Thyroid gland (tissue), 4 donors: ENCODE measurements at regions not wholly inside any gene's neighbourhood (a gene's known extent, or its start where the extent isn't known, plus 50 kb on each side); places are given as distances from the start of the nearest gene placed in this dataset.

Experiments used
- DNase-seq, 2 donors: peaks; one replicate each; pipeline ENCODE4 v3.0.0-alpha.2; 2019
- H3K27ac ChIP-seq, 3 donors: fragments of 200-600 bp; sonication (generic); 1 replicate in 2 of 3; 2 replicates in 1 of 3; pipeline ENCODE4 v1.5.1; 2016 to 2019; ENCODE audit warnings: mild to moderate bottlenecking in 1 of 3, moderate library complexity in 1 of 3
- H3K27me3 ChIP-seq: fragments of 200-600 bp; sonication (generic); one replicate; pipeline ENCODE4 v1.5.1; 2019
- H3K36me3 ChIP-seq, 2 donors: fragments of 200-600 bp; sonication (generic); one replicate each; pipeline ENCODE4 v1.5.1; 2016 to 2019
- H3K4me1 ChIP-seq, 2 donors: fragments of 200-600 bp; sonication (generic); one replicate each; pipeline ENCODE4 v1.5.1; 2017 to 2019
- H3K4me3 ChIP-seq, 3 donors: fragments of 200-600 bp; sonication (generic); replicated peaks in 1 of 3; 1 replicate in 2 of 3; 2 replicates in 1 of 3; pipeline ENCODE4 v1.5.1; 2016; ENCODE audit warnings: mild to moderate bottlenecking in 1 of 3
- H3K9me3 ChIP-seq: fragments of 200-600 bp; sonication (generic); one replicate; pipeline ENCODE4 v1.5.1; 2017
- POLR2A ChIP-seq, 2 donors: fragments of 450-650 bp; IDR thresholded peaks; one replicate each; pipeline ENCODE4 v1.6.1; 2017; ENCODE audit warnings: antibody characterized with exemption in 2 of 2, mild to moderate bottlenecking in 2 of 2, moderate library complexity in 1 of 2
- WGBS, 2 donors: methylation state at CpG; one replicate each; pipeline ENCODE4 v1.1.5; 2017; 5-methylcytosine and 5-hydroxymethylcytosine counted together
- intact Hi-C: fragments of 100-400 bp; cut with DNase I; formaldehyde crosslinking; loops from one replicate; pipeline ENCODE4 v1.15.1; 2023
- TF ChIP-seq, protein P1 (sequence below), 6 experiments: fragments of 200-600 bp in 3 of 6; fragments of 450-650 bp in 3 of 6; sonication (generic) in 3 of 6; IDR thresholded peaks; one replicate each; pipeline ENCODE4 v1.5.1; 2016 to 2019; ENCODE audit warnings: antibody characterized with exemption in 6 of 6, mild to moderate bottlenecking in 2 of 6, inconsistent platforms in 1 of 6, moderate library complexity in 1 of 6

DNA sequence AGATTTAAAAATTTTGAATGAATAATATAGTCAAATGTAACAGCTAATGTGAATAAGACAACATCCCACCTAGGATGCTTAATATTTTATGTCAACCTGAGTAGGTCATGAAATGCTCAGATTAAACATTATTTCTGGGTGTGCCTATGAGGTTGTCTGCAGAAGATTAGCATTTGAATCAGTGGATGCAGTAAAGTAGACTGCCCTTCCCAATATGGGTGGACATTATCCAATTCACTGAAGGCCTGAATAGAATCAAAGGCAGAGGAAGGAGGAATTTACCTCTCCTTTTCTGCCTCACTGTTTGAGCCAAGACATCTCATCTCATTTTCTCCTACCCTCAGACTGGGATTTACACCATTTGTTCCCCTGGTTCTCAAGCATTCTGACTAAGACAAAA is 1582.3 kb downstream of the EFNA5 start:
- Histone ChIP-seq H3K9me3 (no peaks in the 10 kb centered on the region), H3K4me1 (no peaks in the 10 kb centered on the region), H3K4me3 (no peak overlapping the region), H3K36me3 (no peaks in the 10 kb centered on the region), H3K27me3 (no peaks in the 10 kb centered on the region), H3K27ac (no peak overlapping the region)
- TF ChIP-seq POLR2A (IDR thresholded peaks at IDR 0.05) = no peak
- TF ChIP-seq, protein P1, sequence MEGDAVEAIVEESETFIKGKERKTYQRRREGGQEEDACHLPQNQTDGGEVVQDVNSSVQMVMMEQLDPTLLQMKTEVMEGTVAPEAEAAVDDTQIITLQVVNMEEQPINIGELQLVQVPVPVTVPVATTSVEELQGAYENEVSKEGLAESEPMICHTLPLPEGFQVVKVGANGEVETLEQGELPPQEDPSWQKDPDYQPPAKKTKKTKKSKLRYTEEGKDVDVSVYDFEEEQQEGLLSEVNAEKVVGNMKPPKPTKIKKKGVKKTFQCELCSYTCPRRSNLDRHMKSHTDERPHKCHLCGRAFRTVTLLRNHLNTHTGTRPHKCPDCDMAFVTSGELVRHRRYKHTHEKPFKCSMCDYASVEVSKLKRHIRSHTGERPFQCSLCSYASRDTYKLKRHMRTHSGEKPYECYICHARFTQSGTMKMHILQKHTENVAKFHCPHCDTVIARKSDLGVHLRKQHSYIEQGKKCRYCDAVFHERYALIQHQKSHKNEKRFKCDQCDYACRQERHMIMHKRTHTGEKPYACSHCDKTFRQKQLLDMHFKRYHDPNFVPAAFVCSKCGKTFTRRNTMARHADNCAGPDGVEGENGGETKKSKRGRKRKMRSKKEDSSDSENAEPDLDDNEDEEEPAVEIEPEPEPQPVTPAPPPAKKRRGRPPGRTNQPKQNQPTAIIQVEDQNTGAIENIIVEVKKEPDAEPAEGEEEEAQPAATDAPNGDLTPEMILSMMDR (IDR thresholded peaks at IDR 0.05) = no peak
- no peak for DNase-seq
- intact Hi-C loops = no loop called here

DNA sequence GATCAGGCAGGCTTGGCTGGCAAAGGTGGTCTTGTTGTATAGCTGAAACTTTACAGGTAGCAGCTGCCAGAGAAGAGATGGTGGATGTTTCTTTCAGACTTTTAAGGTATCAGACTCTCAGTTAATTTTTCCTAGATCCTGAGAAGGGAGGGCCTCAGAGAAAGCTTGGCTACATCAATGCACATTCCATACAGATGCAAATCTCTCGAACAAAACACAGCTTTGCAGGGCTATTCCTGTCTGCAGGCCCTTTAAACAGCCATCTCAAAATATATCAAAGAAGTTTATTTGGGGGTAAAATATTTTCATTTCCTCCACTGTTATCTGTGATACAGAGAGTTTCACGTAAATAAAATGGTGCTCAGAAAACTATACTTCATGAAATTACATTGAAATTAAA is 1584.4 kb downstream of the EFNA5 start:
- H3K4me1 ChIP-seq = no peaks in the 10 kb centered on the region
- no peak overlapping the region for H3K27ac ChIP-seq
- intact Hi-C loops = no loop called here
- no peaks in the 10 kb centered on the region for H3K9me3 ChIP-seq
- no peaks in the 10 kb centered on the region for H3K27me3 ChIP-seq
- H3K36me3 ChIP-seq = no peaks in the 10 kb centered on the region
- TF ChIP-seq, protein P1 (IDR thresholded peaks at IDR 0.05) = no peak
- TF ChIP-seq POLR2A (IDR thresholded peaks at IDR 0.05) = no peak
- 76 to 87% methylated on average over 2 of the region's 2 CpGs for WGBS, 2 donors
- no peak for DNase-seq
- no peak overlapping the region for H3K4me3 ChIP-seq

DNA sequence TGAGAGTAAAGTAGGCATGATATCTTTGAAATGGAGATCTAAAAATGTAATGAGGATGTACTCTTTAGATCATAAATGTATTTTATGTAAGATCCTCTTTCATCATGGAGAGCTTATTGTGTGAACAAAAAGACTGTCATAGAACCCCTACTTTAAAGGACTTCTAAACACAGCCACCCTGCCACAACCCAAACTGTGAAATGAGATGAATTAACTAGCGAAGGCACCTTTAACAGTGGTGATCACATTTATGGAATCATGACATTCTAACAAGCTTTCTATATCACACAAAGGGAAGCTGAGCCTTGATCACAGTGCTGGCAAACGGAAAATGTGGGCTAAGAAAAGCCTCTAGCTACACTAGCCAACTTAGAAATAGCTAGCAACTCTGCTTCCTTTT is 1585.2 kb downstream of the EFNA5 start:
- no peak overlapping the region for H3K4me3 ChIP-seq
- H3K27me3 ChIP-seq = no peaks in the 10 kb centered on the region
- DNase-seq = no peak
- H3K36me3 ChIP-seq = no peaks in the 10 kb centered on the region
- 75 to 79% methylated on average over 2 of the region's 2 CpGs for WGBS, 2 donors
- intact Hi-C loops = no loop called here
- H3K4me1 ChIP-seq = no peaks in the 10 kb centered on the region
- no peak overlapping the region for H3K27ac ChIP-seq
- H3K9me3 ChIP-seq = no peaks in the 10 kb centered on the region
- TF ChIP-seq, protein P1 (IDR thresholded peaks at IDR 0.05) = no peak
- TF ChIP-seq POLR2A (IDR thresholded peaks at IDR 0.05) = no peak

DNA sequence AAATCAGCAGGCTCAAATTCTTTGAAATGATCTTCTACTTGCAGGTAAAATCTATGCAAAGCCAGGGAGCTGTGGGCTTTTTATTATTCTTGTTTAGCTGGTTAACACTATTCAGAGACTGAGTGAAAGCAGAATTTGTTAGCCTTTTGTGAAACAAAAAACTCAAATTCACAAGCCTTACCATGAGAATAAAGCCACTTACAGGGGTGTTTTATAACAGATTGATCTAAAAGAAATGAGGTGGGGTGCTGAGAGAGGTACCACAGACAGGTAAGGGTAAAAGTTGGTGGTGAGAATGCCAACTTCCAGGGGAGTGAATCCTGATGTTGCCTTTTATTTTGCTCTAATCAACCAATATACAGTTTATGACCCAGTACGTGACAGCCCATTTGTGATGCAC is 1585.6 kb downstream of the EFNA5 start:
- H3K27ac ChIP-seq = no peak overlapping the region
- no peak for DNase-seq
- intact Hi-C loops = no loop called here
- no peaks in the 10 kb centered on the region for H3K27me3 ChIP-seq
- no peak overlapping the region for H3K4me3 ChIP-seq
- H3K4me1 ChIP-seq = no peaks in the 10 kb centered on the region
- no peaks in the 10 kb centered on the region for H3K9me3 ChIP-seq
- WGBS, 2 donors = 0% methylated on average over 1 of the region's 1 CpG
- H3K36me3 ChIP-seq = no peaks in the 10 kb centered on the region
- TF ChIP-seq, protein P1 (IDR thresholded peaks at IDR 0.05) = no peak
- TF ChIP-seq POLR2A (IDR thresholded peaks at IDR 0.05) = no peak

DNA sequence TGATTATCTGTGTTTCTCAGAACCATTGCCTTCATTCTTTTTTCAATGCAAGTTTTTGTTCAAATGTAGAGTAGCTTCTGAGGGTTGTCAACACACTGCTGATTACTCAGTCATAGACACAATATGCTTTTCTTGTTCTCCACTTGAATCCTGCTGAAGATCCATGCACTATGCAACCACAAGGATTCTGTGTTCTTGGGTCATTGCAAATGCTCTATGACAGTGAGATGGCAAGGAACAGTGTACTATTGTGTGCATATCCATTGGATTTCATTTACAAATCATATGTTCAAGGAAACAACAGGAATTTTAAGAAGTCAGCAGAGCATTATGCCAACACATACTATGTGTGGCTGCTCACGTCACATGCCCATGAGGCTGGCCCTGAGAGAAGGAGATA is 1590.2 kb downstream of the EFNA5 start:
- no peak for DNase-seq
- WGBS, 2 donors = 93 to 100% methylated on average over 1 of the region's 1 CpG
- TF ChIP-seq, protein P1 (IDR thresholded peaks at IDR 0.05) = no peak
- no peak for TF ChIP-seq POLR2A (IDR thresholded peaks at IDR 0.05)
- Histone ChIP-seq H3K36me3 (no peaks in the 10 kb centered on the region), H3K27me3 (no peaks in the 10 kb centered on the region), H3K27ac (no peak overlapping the region), H3K9me3 (no peaks in the 10 kb centered on the region), H3K4me3 (no peak overlapping the region), H3K4me1 (no peaks in the 10 kb centered on the region)
- intact Hi-C loops = no loop called here
